ENCODE measurements at regions not wholly inside any gene's neighbourhood (a gene's known extent, or its start where the extent isn't known, plus 50 kb on each side); places are given as distances from the start of the nearest gene placed in this dataset.

GRCh38 chr5:63690546-63690945, 271.7 kb downstream of the HTR1A start:
- no peak for TF ChIP-seq CTCF (IDR thresholded peaks at IDR 0.05; ENCODE audit: low read depth, low read length)
- TF ChIP-seq EZH2phosphoT487 (IDR thresholded peaks at IDR 0.05; ENCODE audit: low read depth): no peak
